ENCODE measurements at regions not wholly inside any gene's neighbourhood (a gene's known extent, or its start where the extent isn't known, plus 50 kb on each side); places are given as distances from the start of the nearest gene placed in this dataset.

GRCh38 chr5:3261081-3261480 is 334.6 kb upstream of the IRX1 start:
- Histone ChIP-seq H3K27ac (no peak overlapping the region), H3K79me2 (ENCODE audit: insufficient read depth) (no peaks in the 10 kb centered on the region), H3K36me3 (ENCODE audit: low read depth) (no peaks in the 10 kb centered on the region), H3K9me3 (ENCODE audit: low read depth) (no peaks in the 10 kb centered on the region), H2AFZ (no peak overlapping the region), H3K9ac (no peak overlapping the region), H4K20me1 (ENCODE audit: insufficient read depth) (no peaks in the 10 kb centered on the region), H3K27me3 (replicated peaks; ENCODE audit: insufficient read depth) (no peaks in the 10 kb centered on the region), H3K9me2 (ENCODE audit: insufficient read depth) (no peaks in the 10 kb centered on the region), H3K4me3 (no peak overlapping the region), H3F3A (ENCODE audit: insufficient read depth) (no peaks in the 10 kb centered on the region), H3K4me1 (ENCODE audit: insufficient read depth) (no peaks in the 10 kb centered on the region), H3K4me2 (ENCODE audit: unreplicated experiment) (no peak overlapping the region)
- TF ChIP-seq EZH2phosphoT487 (IDR thresholded peaks at IDR 0.05; ENCODE audit: insufficient read depth, low read depth) = no peak
- TF ChIP-seq EZH2 (IDR thresholded peaks at IDR 0.05; ENCODE audit: insufficient read depth, poor library complexity, severe bottlenecking) = no peak
- DNase-seq = no peak
- 34 to 39% methylated on average over 4 of the region's 4 CpGs for WGBS, 2 experiments (ENCODE audit: low coverage in 1 of 2, low lambda C conversion rate in 2 of 2, missing lambda C conversion rate in 2 of 2)
- in situ Hi-C loops (cut with MboI) = no loop called here

- H3K27me3 ChIP-seq (replicated peaks; ENCODE audit: insufficient read depth) = no peaks in the 10 kb centered on the region
- in situ Hi-C loops (cut with MboI) = no loop called here
- no peak for TF ChIP-seq EZH2phosphoT487 (IDR thresholded peaks at IDR 0.05; ENCODE audit: insufficient read depth, low read depth)
- no peak for TF ChIP-seq EZH2 (IDR thresholded peaks at IDR 0.05; ENCODE audit: insufficient read depth, poor library complexity, severe bottlenecking)
These were observed 337.6 kb upstream of the IRX1 start for GRCh38 chr5:3258050-3258449.

DNA sequence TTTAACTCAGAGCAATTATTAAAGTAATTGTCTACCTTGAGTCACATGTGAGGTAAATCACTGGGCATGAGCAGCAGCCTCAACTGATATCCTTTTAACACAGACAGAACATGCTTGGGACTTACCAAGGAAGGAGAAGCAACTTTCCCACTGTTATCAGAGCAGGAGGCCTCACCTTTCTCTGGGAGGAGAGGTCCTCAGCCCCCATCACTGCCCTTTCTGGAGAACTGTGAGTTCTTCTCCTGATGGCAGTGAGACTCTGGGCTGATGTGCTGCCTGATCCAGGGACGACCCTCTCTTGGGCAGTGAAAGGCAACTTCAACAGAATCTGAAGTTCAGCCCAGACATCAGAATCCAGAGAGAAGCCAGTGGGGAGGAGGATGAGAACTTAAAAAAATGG is 343.4 kb upstream of the IRX1 start:
- no peak for DNase-seq
- in situ Hi-C loops (cut with MboI) = no loop called here
- TF ChIP-seq EZH2phosphoT487 (IDR thresholded peaks at IDR 0.05; ENCODE audit: insufficient read depth, low read depth) (no peak), EZH2 (IDR thresholded peaks at IDR 0.05; ENCODE audit: insufficient read depth, poor library complexity, severe bottlenecking) (no peak)
- H4K20me1 ChIP-seq (ENCODE audit: insufficient read depth) = no peaks in the 10 kb centered on the region
- H3K36me3 ChIP-seq (ENCODE audit: low read depth) = no peaks in the 10 kb centered on the region
- no peaks in the 10 kb centered on the region for H3K27me3 ChIP-seq (replicated peaks; ENCODE audit: insufficient read depth)
- no peak overlapping the region for H3K27ac ChIP-seq
- H3K4me3 ChIP-seq = no peak overlapping the region
- no peaks in the 10 kb centered on the region for H3F3A ChIP-seq (ENCODE audit: insufficient read depth)
- H3K9me2 ChIP-seq (ENCODE audit: insufficient read depth) = no peaks in the 10 kb centered on the region
- WGBS, 2 experiments (ENCODE audit: low coverage in 1 of 2, low lambda C conversion rate in 2 of 2, missing lambda C conversion rate in 2 of 2) = 0 to 7% methylated on average over 1 of the region's 1 CpG
- no peak overlapping the region for H3K9ac ChIP-seq
- H3K4me1 ChIP-seq (ENCODE audit: insufficient read depth) = no peaks in the 10 kb centered on the region
- H3K9me3 ChIP-seq (ENCODE audit: low read depth) = no peaks in the 10 kb centered on the region
- H2AFZ ChIP-seq = no peak overlapping the region
- H3K4me2 ChIP-seq (ENCODE audit: unreplicated experiment) = no peak overlapping the region
- H3K79me2 ChIP-seq (ENCODE audit: insufficient read depth) = no peaks in the 10 kb centered on the region

More at GRCh38 chr5:3258050-3258449, 337.6 kb upstream of the IRX1 start:
- H3K9me3 ChIP-seq (ENCODE audit: low read depth) = no peaks in the 10 kb centered on the region
- no peaks in the 10 kb centered on the region for H3K36me3 ChIP-seq (ENCODE audit: low read depth)
- no peak for DNase-seq
- H3K79me2 ChIP-seq (ENCODE audit: insufficient read depth) = no peaks in the 10 kb centered on the region
- WGBS, 2 experiments (ENCODE audit: low coverage in 1 of 2, low lambda C conversion rate in 2 of 2, missing lambda C conversion rate in 2 of 2) = 36 to 38% methylated on average over 9 of the region's 9 CpGs
- H3K4me2 ChIP-seq (ENCODE audit: unreplicated experiment) = no peak overlapping the region
- no peak overlapping the region for H3K27ac ChIP-seq
- no peak overlapping the region for H3K9ac ChIP-seq
- H3K9me2 ChIP-seq (ENCODE audit: insufficient read depth) = no peaks in the 10 kb centered on the region
- no peaks in the 10 kb centered on the region for H3K4me1 ChIP-seq (ENCODE audit: insufficient read depth)
- H4K20me1 ChIP-seq (ENCODE audit: insufficient read depth) = no peaks in the 10 kb centered on the region
- no peaks in the 10 kb centered on the region for H3F3A ChIP-seq (ENCODE audit: insufficient read depth)
- no peak overlapping the region for H3K4me3 ChIP-seq
- H2AFZ ChIP-seq = no peak overlapping the region

DNA sequence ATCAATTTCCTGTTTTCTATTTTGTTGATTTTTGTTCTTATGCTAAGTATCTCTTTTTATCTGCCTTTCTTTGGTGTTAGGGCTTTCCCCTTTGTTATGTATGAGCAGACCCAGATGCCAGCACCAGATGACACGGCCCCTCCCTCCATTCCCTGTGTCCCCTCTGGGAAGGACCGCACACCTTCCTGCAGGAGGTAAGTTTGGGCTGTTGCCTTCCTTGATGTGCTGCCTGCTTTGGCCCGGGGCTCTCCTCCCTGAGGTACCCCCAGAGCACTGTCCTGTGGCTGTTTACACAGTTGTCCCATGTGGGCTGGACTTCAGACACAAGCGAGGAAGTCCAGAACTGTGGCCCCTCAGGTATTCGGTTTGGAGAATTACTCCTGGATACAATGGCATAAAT is 343.8 kb upstream of the IRX1 start:
- no peaks in the 10 kb centered on the region for H3K4me1 ChIP-seq (ENCODE audit: insufficient read depth)
- H3K4me2 ChIP-seq (ENCODE audit: unreplicated experiment) = no peak overlapping the region
- H2AFZ ChIP-seq = no peak overlapping the region
- TF ChIP-seq EZH2phosphoT487 (IDR thresholded peaks at IDR 0.05; ENCODE audit: insufficient read depth, low read depth) (no peak), EZH2 (IDR thresholded peaks at IDR 0.05; ENCODE audit: insufficient read depth, poor library complexity, severe bottlenecking) (no peak)
- in situ Hi-C loops (cut with MboI) = no loop called here
- no peak overlapping the region for H3K9ac ChIP-seq
- H3K79me2 ChIP-seq (ENCODE audit: insufficient read depth) = no peaks in the 10 kb centered on the region
- H3K36me3 ChIP-seq (ENCODE audit: low read depth) = no peaks in the 10 kb centered on the region
- H3F3A ChIP-seq (ENCODE audit: insufficient read depth) = no peaks in the 10 kb centered on the region
- no peak overlapping the region for H3K4me3 ChIP-seq
- no peaks in the 10 kb centered on the region for H4K20me1 ChIP-seq (ENCODE audit: insufficient read depth)
- no peaks in the 10 kb centered on the region for H3K27me3 ChIP-seq (replicated peaks; ENCODE audit: insufficient read depth)
- no peak overlapping the region for H3K27ac ChIP-seq
- WGBS, 2 experiments (ENCODE audit: low coverage in 1 of 2, low lambda C conversion rate in 2 of 2, missing lambda C conversion rate in 2 of 2) = 25 to 30% methylated on average over 5 of the region's 5 CpGs
- H3K9me3 ChIP-seq (ENCODE audit: low read depth) = no peaks in the 10 kb centered on the region
- H3K9me2 ChIP-seq (ENCODE audit: insufficient read depth) = no peaks in the 10 kb centered on the region
- DNase-seq = no peak

DNA sequence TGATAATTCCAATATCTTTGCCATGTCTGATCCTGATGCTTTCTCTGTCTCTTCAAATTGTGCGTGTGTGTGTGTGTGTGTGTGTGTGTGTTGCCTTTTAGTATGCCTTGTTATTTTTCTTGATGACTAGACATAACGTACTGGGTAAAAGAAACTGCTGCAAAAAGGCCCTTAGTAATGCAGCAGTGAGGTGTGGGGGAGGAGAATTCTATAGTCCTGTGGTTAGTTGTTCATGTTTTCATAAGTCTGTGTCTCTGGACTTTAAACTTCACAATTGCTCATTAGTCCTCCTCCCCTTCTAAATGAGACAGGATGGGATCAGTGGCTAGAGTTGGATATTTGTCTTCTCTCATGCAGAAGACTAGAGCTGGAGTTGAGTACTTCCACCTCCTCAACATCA is 346.2 kb upstream of the IRX1 start:
- Histone ChIP-seq H3K9me2 (ENCODE audit: insufficient read depth) (no peaks in the 10 kb centered on the region), H3K36me3 (ENCODE audit: low read depth) (no peaks in the 10 kb centered on the region), H3K4me1 (ENCODE audit: insufficient read depth) (no peaks in the 10 kb centered on the region), H3K4me2 (ENCODE audit: unreplicated experiment) (no peak overlapping the region), H3K9me3 (ENCODE audit: low read depth) (no peaks in the 10 kb centered on the region), H2AFZ (no peak overlapping the region), H3K9ac (no peak overlapping the region), H3F3A (ENCODE audit: insufficient read depth) (no peaks in the 10 kb centered on the region), H3K4me3 (no peak overlapping the region), H4K20me1 (ENCODE audit: insufficient read depth) (no peaks in the 10 kb centered on the region), H3K27me3 (replicated peaks; ENCODE audit: insufficient read depth) (no peaks in the 10 kb centered on the region), H3K27ac (no peak overlapping the region), H3K79me2 (ENCODE audit: insufficient read depth) (no peaks in the 10 kb centered on the region)
- no peak for DNase-seq
- 5 to 19% methylated on average over 2 of the region's 2 CpGs for WGBS, 2 experiments (ENCODE audit: low coverage in 1 of 2, low lambda C conversion rate in 2 of 2, missing lambda C conversion rate in 2 of 2)
- no peak for TF ChIP-seq EZH2 (IDR thresholded peaks at IDR 0.05; ENCODE audit: insufficient read depth, poor library complexity, severe bottlenecking)
- no peak for TF ChIP-seq EZH2phosphoT487 (IDR thresholded peaks at IDR 0.05; ENCODE audit: insufficient read depth, low read depth)
- in situ Hi-C loops (cut with MboI) = no loop called here

All from GM23248 (cell line).